Activated T-helper 2 cell treated with anti-CD3 and anti-CD28 coated beads, Interferon-gamma antibody, Interleukin-2, Interleukin-4, amounts not matched to agents 10 μg/mL and 5 μg/mL and 100 μg/mL, durations not matched to agents 14 hours and 24 hours and 36 hours (primary cell): ENCODE measurements at regions not wholly inside any gene's neighbourhood (a gene's known extent, or its start where the extent isn't known, plus 50 kb on each side); places are given as distances from the start of the nearest gene placed in this dataset.

ENCODE experiments used
- DNase-seq: peaks from one replicate; pipeline ENCODE4 v3.0.0; 2021; ENCODE audit warnings: low spot score
- H3K27ac Mint-ChIP-seq: one replicate; pipeline ENCODE4 v1.8.0; 2021; ENCODE audit warnings: mixed read lengths
- H3K27me3 Mint-ChIP-seq: one replicate; pipeline ENCODE4 v1.8.0; 2021; ENCODE audit warnings: low read depth, mixed read lengths
- H3K36me3 Mint-ChIP-seq: one replicate; pipeline ENCODE4 v1.8.0; 2021; ENCODE audit warnings: low read depth, mixed read lengths
- H3K4me1 Mint-ChIP-seq: one replicate; pipeline ENCODE4 v1.8.0; 2021; ENCODE audit warnings: low read depth, mixed read lengths
- H3K4me3 Mint-ChIP-seq: one replicate; pipeline ENCODE4 v1.8.0; 2021; ENCODE audit warnings: low read depth, mild to moderate bottlenecking, moderate library complexity, mixed read lengths
- H3K9me3 Mint-ChIP-seq: one replicate; pipeline ENCODE4 v1.8.0; 2021; ENCODE audit warnings: mixed read lengths
- intact Hi-C: fragments of 100-400 bp; cut with micrococcal nuclease; formaldehyde crosslinking; loops from one replicate; pipeline ENCODE4 v1.15.1; 2023

DNA sequence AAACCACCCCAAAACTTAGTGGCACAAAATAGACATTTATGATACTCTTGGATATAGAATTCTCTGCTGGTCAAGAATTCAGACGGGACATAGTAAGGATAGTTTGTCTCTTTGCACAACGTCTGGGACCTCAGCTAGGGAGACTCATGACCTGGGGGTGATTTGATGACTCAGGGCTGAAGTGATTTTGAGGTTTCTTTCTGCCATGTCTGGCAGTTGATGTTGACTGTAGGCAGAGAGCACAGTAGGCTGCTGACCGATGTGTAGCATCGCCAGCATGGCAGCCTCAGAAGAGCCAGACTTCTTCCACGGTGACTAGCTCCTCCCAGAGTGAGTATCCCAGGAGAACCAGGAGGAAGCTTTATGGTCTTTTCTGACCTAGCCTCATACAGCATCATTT is 88.9 kb upstream of the FRMD6 start:
- H3K4me1 Mint-ChIP-seq, result peaks cover 5% of the 10 kb centered on the region
- no peaks in the 10 kb centered on the region for H3K36me3 Mint-ChIP-seq
- no peak for DNase-seq
- H3K4me3 Mint-ChIP-seq, result no peak overlapping the region
- H3K27ac Mint-ChIP-seq, result no peak overlapping the region
- intact Hi-C loops, result no loop called here
- H3K9me3 Mint-ChIP-seq, result no peaks in the 10 kb centered on the region
- H3K27me3 Mint-ChIP-seq, result peaks cover 6% of the 10 kb centered on the region

DNA sequence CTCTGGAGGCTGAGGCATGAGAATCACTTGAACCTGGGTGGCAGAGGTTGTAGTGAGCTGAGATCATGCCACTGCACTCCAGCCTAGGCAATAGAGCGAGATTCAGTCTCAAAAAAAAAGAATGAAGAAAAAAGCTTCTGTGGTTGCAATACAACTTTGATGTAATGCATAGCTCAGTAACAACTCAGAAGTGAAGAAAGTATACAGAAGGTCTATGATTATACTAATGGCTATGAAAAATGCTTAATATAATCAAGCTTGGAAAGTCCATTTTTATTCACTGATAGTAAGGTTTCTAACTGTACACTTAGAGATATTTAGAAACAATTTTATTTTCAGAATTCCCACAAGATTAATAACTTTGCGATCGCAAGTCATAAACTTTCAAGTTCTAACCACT is 88.2 kb upstream of the FRMD6 start:
- no peaks in the 10 kb centered on the region for H3K9me3 Mint-ChIP-seq
- DNase-seq, result no peak
- H3K36me3 Mint-ChIP-seq, result no peaks in the 10 kb centered on the region
- H3K27ac Mint-ChIP-seq, result no peak overlapping the region
- H3K27me3 Mint-ChIP-seq, result peaks cover 6% of the 10 kb centered on the region
- intact Hi-C loops, result no loop called here
- no peak overlapping the region for H3K4me3 Mint-ChIP-seq
- peaks cover 5% of the 10 kb centered on the region for H3K4me1 Mint-ChIP-seq

DNA sequence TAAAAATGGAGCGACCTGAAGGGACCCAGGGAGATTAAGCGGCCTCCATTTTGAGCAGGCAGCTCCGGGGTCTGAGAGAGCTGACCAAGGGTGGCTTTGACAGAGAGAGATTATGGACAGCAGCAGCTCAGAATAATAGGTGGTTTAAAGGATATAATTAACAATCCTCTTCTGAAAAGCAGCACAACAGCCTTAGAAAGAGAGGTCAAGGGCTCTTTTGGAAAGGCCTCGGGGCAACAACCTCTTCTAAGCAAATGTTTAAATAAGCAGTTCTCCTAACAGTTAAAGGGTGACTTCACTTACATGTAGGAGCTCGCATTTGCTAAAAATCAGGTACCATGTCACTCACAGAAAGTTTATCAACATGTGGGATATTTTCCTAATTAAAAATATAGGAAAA is 87.2 kb upstream of the FRMD6 start:
- DNase-seq, result no peak
- Mint-ChIP-seq H3K9me3 (no peaks in the 10 kb centered on the region), H3K27me3 (peaks cover 3% of the 10 kb centered on the region), H3K4me1 (peaks cover 5% of the 10 kb centered on the region), H3K4me3 (no peak overlapping the region), H3K36me3 (no peaks in the 10 kb centered on the region), H3K27ac (no peak overlapping the region)
- intact Hi-C loops, result no loop called here

DNA sequence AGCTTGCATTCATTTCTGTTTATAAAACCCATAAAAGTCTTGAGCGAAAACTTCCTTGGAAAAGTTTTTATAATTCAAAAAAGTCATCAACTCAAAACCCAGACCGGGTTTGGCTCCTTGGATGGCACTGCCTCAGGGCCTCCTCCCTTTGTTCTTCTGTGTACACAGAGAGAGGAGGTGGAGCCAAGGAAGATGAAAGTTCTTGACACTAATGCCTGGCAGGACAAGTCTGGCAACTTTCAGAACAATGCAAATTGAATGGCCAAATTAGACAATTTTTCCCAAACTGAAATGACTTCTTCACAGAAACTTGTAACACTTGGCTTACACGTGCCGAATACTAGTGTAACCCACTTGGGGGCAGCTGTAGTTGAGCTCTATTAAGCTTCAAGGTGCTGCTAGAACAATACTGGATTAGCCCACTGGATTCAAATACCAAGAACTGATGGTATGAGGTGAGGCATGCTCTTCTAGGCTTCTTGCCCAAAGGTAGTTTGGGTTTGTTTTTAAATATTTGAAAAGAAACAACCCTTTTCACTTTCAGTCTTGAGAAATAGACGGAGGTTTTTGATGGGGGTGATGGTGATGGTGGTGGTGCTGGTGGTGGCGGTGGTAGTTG is 86.6 kb upstream of the FRMD6 start:
- Mint-ChIP-seq H3K4me1 (peaks cover 5% of the 10 kb centered on the region), H3K27me3 (no peaks in the 10 kb centered on the region), H3K36me3 (no peaks in the 10 kb centered on the region), H3K9me3 (no peaks in the 10 kb centered on the region), H3K27ac (no peak overlapping the region), H3K4me3 (no peak overlapping the region)
- intact Hi-C loops, result no loop called here
- no peak for DNase-seq

DNA sequence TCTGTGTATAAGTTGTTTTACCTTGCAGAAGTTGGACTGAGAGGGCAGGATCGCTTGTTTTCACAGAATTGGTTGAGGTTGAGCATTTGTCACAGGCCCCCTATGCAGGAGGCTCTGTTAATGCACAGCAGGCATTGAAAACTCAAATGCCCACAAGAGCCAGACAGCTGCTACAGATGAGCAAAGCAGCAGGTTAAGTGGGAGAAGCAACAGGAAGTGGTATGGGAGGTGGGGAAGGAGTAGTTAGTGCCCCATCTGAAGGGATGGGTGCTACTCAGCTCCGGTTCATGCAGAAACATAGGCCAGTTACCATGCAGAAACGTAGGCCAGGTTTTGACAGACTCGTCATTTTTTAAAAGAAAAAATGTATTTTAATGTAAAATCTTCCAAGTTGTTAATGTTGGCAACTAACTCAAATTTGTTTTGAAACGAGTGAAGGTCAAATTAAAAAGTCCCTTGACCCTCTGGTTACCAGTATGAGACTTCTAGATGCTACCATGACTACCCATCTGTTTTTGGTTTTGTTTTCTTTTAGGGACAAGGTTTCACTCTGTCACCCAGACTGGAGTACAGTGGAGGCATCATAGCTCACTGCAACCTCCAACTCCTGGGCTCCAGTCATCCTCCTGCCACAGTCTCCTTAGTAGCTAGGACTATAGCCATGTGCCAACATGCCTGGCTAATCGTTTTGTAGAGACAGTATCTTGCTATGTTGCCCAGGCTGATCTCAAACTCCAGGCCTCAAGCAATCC is 84.7 kb upstream of the FRMD6 start:
- no peak overlapping the region for H3K4me3 Mint-ChIP-seq
- DNase-seq, result no peak

DNA sequence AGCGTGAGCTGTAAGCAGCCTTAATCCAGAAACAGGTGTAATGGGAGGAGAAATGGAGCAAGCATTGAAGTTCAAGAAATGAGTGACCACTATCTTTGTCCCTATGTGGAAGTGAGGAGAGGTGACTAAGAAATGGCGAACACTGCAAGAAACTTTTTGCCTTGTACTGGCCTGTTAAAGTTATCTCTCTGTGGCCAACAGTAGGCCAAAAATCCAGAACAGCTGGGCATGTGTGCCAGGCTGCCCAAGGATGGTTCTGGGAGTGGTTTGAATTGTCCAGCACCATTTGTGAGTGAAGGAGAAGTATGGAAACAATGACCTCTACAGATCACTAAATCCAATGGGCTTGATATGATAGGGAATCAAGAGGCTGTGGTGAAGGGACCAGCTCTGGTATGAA is 83.3 kb upstream of the FRMD6 start:
- no peak overlapping the region for H3K27ac Mint-ChIP-seq
- no peaks in the 10 kb centered on the region for H3K9me3 Mint-ChIP-seq

More for the DNA sequence above, 84.7 kb upstream of the FRMD6 start:
- no peaks in the 10 kb centered on the region for H3K9me3 Mint-ChIP-seq
- peaks cover 5% of the 10 kb centered on the region for H3K4me1 Mint-ChIP-seq
- H3K27ac Mint-ChIP-seq, result no peak overlapping the region
- no peaks in the 10 kb centered on the region for H3K36me3 Mint-ChIP-seq
- peaks cover 4% of the 10 kb centered on the region for H3K27me3 Mint-ChIP-seq
- intact Hi-C loops, result no loop called here

DNA sequence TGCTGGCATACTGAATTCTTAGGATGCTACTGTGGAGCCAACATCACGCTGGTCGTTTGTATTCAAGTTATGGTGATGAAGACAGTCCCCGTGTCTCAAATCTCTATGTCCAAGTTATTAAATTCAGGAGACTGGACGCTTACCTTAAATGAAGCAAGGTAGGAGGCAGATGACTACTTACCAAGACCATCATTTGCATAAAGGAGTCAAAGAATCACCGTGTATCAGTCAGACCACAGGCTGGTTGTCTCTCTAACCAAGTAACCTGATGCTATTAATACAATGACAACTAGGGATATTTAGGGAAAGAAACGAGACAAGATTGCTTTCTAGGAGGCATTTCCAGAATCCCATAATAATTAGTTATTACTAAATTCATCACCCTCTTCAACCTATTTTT is 78.1 kb upstream of the FRMD6 start:
- Mint-ChIP-seq H3K36me3 (no peaks in the 10 kb centered on the region), H3K27me3 (peaks cover 37% of the 10 kb centered on the region), H3K27ac (no peak overlapping the region), H3K4me1 (no peaks in the 10 kb centered on the region), H3K9me3 (no peaks in the 10 kb centered on the region), H3K4me3 (no peak overlapping the region)
- intact Hi-C loops, result no loop called here
- no peak for DNase-seq

More for the DNA sequence above, 83.3 kb upstream of the FRMD6 start:
- Mint-ChIP-seq H3K27me3 (peaks cover 15% of the 10 kb centered on the region), H3K4me3 (no peak overlapping the region), H3K4me1 (peaks cover 5% of the 10 kb centered on the region), H3K36me3 (no peaks in the 10 kb centered on the region)
- DNase-seq, result no peak
- intact Hi-C loops, result no loop called here

DNA sequence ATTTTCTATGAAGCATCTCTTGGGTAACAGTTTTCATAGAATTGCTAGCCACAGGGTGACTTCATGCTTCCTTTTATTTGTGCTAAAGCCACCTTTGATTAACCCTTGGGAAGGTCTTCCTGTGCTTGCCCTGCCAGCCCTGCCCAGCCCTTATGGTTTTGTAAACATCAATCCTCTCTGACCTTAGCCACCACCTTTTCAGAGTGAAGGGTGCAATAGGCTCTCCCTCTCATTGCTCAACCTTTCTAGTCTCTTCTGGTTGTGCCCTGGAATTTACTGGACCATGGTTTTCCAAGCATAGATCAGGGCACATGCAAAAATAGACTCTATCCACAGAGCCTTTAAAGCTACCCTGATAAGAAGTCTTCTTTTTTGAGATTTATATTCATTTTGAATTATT is 77.7 kb upstream of the FRMD6 start:
- no peaks in the 10 kb centered on the region for H3K9me3 Mint-ChIP-seq
- no peak for DNase-seq
- peaks cover 38% of the 10 kb centered on the region for H3K27me3 Mint-ChIP-seq
- intact Hi-C loops, result no loop called here
- no peak overlapping the region for H3K4me3 Mint-ChIP-seq
- H3K36me3 Mint-ChIP-seq, result no peaks in the 10 kb centered on the region
- no peak overlapping the region for H3K27ac Mint-ChIP-seq
- no peaks in the 10 kb centered on the region for H3K4me1 Mint-ChIP-seq

DNA sequence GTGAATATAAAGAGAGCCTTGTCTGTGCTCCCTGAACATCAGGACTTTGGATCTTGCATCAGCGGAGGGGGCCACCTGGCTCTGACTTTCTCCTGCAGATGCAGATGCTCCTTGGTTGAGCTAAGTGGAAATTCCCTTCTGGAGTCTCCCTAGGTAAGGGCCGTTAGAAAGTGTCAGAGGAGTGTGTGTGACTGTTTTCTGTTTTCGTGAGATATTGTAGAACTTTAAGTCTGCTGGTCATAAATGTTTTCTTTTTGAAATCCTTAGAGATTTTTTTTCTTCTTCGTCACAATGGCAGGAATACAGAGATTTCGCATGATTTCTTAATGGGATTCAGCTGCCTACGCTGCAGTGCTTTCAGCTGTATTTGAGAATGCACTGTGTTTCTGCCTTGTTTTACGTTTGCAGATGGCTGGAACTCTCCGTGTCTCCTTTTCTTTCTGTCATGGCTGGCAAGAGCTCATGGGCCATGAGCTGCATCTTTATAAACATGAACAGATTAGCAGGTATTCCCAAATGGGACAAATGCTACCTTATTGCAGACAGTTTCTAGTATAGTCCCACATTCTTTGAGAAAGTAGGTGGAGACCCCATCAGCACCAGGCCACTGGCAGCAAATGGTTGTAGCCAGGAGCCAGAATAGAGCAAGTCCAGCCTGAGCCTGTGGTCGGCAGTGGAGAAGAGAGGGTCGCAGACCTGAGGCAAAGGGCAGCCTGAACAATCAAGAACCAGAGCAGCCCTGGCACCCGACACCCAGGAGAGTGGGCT is 76.2 kb upstream of the FRMD6 start:
- Mint-ChIP-seq H3K4me1 (no peaks in the 10 kb centered on the region), H3K4me3 (no peak overlapping the region), H3K36me3 (no peaks in the 10 kb centered on the region), H3K27me3 (peaks cover 45% of the 10 kb centered on the region), H3K9me3 (no peaks in the 10 kb centered on the region), H3K27ac (no peak overlapping the region)
- intact Hi-C loops, result no loop called here
- no peak for DNase-seq

DNA sequence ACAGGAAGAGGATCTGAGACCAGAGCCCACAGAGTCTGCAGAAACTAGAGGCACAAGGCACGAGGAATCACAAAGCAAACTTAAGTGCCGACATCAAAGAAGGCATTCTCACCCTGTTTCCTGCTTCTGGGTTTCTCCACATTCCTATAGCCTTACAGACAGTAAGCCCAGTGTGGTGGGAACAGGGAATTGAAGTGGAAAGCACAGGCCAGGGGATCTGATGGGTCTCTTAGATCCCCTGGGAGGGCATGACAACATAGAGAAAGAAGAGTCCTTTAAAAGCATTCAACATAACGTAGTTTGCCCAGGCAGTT is 75.6 kb upstream of the FRMD6 start:
- intact Hi-C loops, result no loop called here
- no peaks in the 10 kb centered on the region for H3K9me3 Mint-ChIP-seq
- DNase-seq, result no peak
- H3K27ac Mint-ChIP-seq, result no peak overlapping the region
- H3K4me3 Mint-ChIP-seq, result no peak overlapping the region
- H3K4me1 Mint-ChIP-seq, result no peaks in the 10 kb centered on the region
- H3K27me3 Mint-ChIP-seq, result peaks cover 44% of the 10 kb centered on the region
- no peaks in the 10 kb centered on the region for H3K36me3 Mint-ChIP-seq

DNA sequence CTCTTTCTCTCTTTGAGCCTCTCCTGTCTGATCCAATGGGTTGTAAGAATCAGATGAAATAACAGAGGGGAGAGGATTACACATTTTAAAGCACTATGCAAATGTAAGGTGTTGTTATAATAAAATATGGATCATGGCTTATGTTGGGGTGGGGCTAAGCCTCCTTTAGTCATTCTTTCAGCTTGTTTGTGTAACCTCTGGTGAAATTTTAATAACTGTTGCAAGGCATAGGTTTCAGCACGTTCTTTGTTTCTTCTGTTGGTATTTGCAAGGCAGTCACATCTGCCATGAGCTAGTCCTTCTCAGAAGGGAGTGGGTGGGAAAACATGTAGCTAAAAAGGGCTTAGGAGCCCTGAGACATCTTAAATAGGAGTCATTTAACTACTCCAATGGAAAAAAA is 74.8 kb upstream of the FRMD6 start:
- H3K9me3 Mint-ChIP-seq, result no peaks in the 10 kb centered on the region
- H3K36me3 Mint-ChIP-seq, result no peaks in the 10 kb centered on the region
- no peaks in the 10 kb centered on the region for H3K4me1 Mint-ChIP-seq
- no peak overlapping the region for H3K4me3 Mint-ChIP-seq
- peaks cover 45% of the 10 kb centered on the region for H3K27me3 Mint-ChIP-seq
- intact Hi-C loops, result no loop called here
- DNase-seq, result no peak
- no peak overlapping the region for H3K27ac Mint-ChIP-seq

DNA sequence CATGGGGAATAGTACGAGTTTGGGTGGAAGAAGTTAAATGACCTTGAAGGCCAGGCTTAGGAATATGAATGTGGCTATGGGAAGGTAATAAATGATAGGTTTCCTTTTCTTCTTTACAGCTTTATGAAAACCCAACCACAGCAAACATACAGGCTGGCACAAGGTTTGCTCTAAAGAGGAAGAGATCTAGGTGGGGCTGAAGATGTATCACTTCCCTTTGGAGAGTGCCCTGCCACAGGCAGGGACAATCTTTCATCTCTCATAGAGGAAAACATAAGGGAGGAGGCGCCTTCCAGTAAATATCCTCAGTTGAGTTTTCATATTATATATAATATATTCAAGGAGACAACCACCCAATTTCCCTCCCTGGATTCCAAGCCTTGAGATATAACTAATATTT is 72.9 kb upstream of the FRMD6 start:
- no peaks in the 10 kb centered on the region for H3K4me1 Mint-ChIP-seq
- no peak overlapping the region for H3K4me3 Mint-ChIP-seq
- H3K27me3 Mint-ChIP-seq, result peaks cover 36% of the 10 kb centered on the region
- no peaks in the 10 kb centered on the region for H3K9me3 Mint-ChIP-seq
- intact Hi-C loops, result no loop called here
- H3K27ac Mint-ChIP-seq, result no peak overlapping the region
- no peak for DNase-seq
- no peaks in the 10 kb centered on the region for H3K36me3 Mint-ChIP-seq
